ENCODE measurements at regions not wholly inside any gene's neighbourhood (a gene's known extent, or its start where the extent isn't known, plus 50 kb on each side); places are given as distances from the start of the nearest gene placed in this dataset.
"Not testable (repeated sequence)": the region's sequence is repeated elsewhere in the genome, so short reads cannot be mapped to it uniquely, and the experiment has no call there.

- TF ChIP-seq CTCF, POLR2A (IDR thresholded peaks at IDR 0.05): not testable (repeated sequence)
Measured at GRCh38 chr21:5136406-5136805, 5385.0 kb upstream of the TPTE start.
